HG03175 (cell line): ENCODE measurements at regions not wholly inside any gene's neighbourhood (a gene's known extent, or its start where the extent isn't known, plus 50 kb on each side); places are given as distances from the start of the nearest gene placed in this dataset.

Source experiments
- ATAC-seq: cut with Tn5 transposase; IDR thresholded peaks from one replicate; pipeline ENCODE4 v1.9.1; 2021; ENCODE audit warnings: mild to moderate bottlenecking, moderate library complexity; ENCODE audit not compliant: unreplicated experiment

GRCh38 chr6:4620284-4621151, 155.7 kb upstream of the CDYL start:
- no peak for ATAC-seq

GRCh38 chr6:4616311-4616710, 159.9 kb upstream of the CDYL start:
- ATAC-seq, result no peak

DNA sequence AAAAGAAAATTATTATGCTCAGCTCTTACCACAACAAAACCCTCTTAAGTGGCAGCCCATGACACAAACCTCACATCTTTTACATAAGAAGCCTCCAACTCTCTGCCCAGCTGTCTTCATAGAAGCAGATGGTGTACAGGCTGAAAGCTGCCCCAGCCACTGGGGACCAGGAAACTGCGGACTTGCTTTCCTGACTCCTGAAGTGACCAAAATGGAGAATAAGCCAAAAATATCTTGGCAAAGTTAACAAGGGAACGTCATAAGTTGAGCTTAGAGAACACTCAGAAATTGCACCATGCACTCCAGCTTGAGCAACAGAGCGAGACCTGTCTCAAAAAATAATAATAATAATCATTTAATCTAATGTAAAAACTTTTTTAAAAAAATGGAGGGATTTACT, 160.3 kb upstream of the CDYL start:
- no peak for ATAC-seq

DNA sequence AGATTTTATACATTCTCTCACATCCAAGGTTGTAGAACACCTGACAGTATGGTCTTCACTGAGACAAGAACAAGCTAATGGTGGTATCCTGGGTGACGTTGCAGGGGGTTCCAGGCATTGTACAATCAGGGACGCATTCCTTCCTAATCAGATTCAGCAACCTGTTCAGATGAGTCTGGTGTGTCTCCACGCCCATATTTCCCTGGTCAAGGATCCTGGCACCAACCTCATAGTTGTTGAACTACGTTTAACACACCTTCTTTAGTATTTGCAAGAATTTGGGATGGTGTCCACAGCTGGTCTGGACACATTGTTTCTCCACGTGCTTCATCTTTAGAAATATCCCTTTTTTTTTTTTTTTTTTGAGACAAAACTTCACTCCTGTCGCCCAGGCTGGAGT, 161.0 kb upstream of the CDYL start:
- no peak for ATAC-seq

GRCh38 chr6:4614637-4615036, 161.6 kb upstream of the CDYL start:
- no peak for ATAC-seq

GRCh38 chr6:4613795-4614194, 162.4 kb upstream of the CDYL start:
- no peak for ATAC-seq

DNA sequence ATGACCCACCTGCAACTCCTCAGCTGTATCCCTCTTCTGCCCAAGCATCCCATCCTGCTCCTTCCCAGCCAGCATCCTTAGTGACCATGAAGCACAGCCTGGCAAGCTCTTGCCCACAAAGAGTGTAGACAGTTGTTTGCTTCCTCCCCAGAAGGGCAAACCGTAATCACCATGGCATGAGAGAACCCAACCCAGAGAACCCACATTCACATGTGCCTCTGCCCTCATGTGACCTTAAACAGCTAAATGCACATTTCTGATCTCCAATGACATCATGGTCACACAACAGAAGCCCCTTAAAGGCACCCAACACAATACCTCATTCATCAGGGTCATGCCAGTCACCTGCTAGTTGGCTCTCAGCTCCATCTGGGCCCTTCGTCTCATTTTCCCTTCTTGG, 162.8 kb upstream of the CDYL start:
- no peak for ATAC-seq

GRCh38 chr6:4612636-4613171, 163.5 kb upstream of the CDYL start:
- no peak for ATAC-seq

GRCh38 chr6:4611429-4612129, 164.6 kb upstream of the CDYL start:
- no peak for ATAC-seq

DNA sequence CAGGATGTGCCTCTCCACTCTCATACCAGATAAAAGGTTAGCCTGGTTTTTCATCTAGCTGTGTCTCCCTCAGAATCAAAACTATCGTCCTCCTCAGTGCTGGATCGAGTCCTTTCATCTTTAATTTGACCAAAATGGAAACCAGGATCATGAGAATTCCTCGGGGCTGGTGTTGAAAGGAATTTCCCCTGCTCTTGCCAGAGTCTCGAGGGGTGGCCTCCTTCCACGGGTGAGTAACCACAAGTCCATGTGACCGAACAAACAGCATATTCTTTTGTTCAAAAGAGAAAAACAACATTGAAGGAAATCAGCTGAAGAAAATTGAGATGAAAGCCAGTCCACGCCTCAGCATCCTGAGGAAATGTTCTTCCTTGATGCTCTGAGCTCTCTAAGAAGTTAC, 165.9 kb upstream of the CDYL start:
- ATAC-seq, result no peak

GRCh38 chr6:4608361-4609115, 167.7 kb upstream of the CDYL start:
- ATAC-seq, result no peak

- no peak for ATAC-seq
These were observed 168.4 kb upstream of the CDYL start for GRCh38 chr6:4607793-4608192.

DNA sequence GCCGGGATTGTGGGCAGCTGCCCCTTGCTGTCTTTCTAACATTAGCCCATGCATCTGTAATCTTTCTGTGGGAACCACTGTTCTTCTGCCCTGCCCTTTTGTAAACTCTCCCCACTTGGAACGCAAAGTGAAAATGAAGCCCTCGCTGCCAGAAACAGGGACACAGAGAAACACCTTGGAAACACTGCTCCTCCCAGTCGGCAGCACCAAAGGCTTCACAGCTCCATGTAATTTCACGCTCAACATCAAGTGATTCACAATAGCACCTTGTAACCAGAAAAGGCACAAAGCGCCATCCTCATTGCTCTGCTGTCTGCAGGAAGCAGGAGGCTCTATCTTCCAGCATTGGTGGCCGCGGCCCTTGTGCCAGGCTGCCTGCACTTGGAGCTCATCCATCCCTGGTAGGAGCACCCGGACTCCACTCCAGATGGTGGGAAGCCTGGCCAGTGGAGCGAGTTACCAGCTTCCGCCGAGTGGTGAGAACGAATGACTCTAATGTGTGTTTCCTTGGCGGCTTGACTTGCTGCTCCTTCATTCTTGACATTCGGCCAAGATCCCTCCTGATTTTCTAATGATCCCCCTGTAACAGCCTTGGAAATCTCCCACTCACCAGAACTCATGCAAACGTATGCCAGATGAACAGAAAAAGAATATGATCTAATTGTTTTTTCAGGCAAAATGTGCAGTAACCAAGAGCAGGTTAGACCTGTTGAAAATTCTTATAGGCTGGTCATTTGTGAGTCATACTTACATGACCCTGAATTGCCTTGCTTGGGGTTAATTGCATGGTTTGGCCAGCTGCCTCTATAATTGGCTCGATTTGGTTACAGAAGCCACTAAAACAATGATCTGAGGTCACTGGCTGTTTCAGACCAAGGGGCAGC, 169.1 kb upstream of the CDYL start:
- no peak for ATAC-seq

DNA sequence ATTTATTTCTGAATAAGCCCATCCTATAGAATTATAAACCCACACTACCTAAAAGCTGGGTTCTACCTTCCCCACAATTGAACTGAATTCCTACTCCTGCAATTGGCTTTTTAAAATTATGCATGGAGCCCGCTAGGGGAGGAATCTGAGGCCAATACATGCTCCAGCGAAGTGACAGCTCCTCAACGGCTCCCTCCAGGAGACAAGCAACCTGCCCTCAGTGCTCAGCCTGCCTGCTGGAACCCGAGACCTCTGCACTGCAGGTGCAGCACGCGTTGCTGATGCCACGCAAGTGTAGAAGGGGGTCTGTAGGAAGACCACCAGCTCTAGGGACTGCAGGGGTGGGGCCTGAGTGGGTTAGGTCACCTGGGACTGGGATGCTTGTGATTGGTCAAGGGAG, 170.2 kb upstream of the CDYL start:
- ATAC-seq, result no peak

DNA sequence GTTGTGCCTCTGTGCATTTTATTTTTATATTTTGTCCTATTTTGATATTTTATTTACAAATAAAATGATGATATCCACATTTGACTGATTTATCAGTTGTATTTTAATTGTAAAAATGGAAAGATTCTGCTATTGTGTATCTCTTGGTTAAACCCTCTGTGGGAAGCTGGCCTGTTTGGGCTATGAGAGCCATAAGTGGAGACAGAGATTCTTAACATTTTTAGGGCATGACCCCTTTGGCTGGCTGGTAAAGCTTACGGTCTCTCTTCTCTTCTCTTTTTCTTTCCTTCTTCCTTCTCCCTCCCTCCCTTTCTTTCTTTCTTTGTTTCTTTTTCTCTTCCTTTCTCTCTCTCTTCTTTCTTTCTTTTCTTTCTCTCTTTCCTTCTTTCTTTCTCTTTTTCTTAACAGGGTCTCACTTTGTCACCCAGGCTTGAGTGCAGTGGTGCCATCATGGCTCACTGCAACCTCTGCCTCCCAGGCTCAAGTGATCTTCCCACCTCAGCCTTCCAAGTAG, 172.3 kb upstream of the CDYL start:
- ATAC-seq, result no peak

DNA sequence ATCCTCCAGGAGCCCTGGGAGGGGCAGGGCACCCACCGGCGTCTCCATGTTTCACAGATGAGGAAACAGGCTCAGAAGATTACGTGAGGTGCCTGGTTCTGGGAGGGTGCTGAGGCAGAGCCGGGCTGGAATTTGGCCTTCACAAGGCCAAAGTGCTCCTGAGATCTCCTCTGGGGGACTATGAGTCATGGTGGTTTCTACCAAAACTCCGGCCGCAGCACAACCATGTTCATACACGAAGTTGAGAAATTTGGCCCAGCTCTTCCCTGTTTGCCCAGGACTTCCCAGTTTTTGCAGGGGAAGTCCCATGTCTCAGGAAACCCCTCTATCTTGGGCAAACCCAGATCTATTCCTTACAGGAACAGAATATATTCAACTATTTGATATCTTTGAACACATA, 172.9 kb upstream of the CDYL start:
- no peak for ATAC-seq

DNA sequence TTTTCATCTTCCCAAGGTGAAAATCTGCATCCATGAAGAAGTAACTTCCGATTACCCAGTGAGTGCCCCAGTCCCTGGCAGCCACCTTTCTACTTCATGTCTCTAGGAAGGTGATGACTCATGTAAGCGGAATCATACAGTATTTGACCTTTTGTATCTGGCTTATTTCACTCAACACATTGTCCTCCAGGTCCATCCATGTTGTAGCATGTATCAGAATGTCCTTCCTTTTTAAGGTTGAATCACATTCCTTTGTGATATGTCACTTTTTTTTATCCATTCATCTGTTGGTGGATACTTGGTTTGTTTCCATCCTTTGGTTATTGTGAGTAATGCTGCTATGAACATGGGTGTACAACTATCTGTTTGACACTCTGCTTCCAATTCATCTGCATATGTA, 176.3 kb upstream of the CDYL start:
- ATAC-seq, result no peak

- ATAC-seq, result no peak
These were observed 177.7 kb upstream of the CDYL start for GRCh38 chr6:4598384-4598995.

GRCh38 chr6:4593951-4594350, 182.3 kb upstream of the CDYL start:
- ATAC-seq, result no peak

DNA sequence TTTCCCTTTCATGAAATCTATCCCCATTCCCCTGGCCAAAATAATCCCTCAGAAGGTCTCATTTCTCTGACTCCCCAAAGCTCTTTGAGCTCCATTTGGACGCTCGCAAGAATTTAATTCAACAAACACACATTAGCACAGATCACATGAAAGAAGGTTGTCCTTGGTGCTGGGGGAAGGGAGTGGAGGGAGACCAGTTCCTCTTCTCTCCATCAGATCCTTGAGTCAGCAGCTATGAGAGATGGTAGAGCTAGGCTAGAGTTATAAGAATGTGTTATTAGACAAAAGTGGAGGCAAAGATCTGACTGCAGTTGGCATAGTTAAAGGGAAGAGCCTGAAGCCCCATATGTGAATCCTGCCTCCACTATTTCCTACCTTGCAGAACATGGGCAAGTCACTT, 184.2 kb upstream of the CDYL start:
- ATAC-seq, result no peak
